Mucosa of descending colon (tissue), 3 donors: ENCODE measurements at regions not wholly inside any gene's neighbourhood (a gene's known extent, or its start where the extent isn't known, plus 50 kb on each side); places are given as distances from the start of the nearest gene placed in this dataset.
A peak's percentile ranks its signal among the peaks of the same experiment; 100 is the strongest.

Experiments used
- ATAC-seq: fragments of 200-7000 bp; cut with Tn5 transposase; one replicate; pipeline ENCODE4 v1.9.1; 2020; ENCODE audit warnings: mild to moderate bottlenecking, moderate library complexity
- DNase-seq, 3 donors: peaks; one replicate each; pipeline ENCODE4 v3.0.0-alpha.2; 2020
- H3K36me3 ChIP-seq: fragments of 200-600 bp; one replicate; pipeline ENCODE4 v1.8.0; 2021; ENCODE audit warnings: low read depth, mild to moderate bottlenecking
- H3K4me1 ChIP-seq: fragments of 200-600 bp; one replicate; pipeline ENCODE4 v1.8.0; 2021; ENCODE audit warnings: low read depth, mild to moderate bottlenecking
- H3K4me3 ChIP-seq: fragments of 200-600 bp; one replicate; pipeline ENCODE4 v1.8.0; 2021; ENCODE audit warnings: mild to moderate bottlenecking
- H3K9me3 ChIP-seq: fragments of 200-600 bp; one replicate; pipeline ENCODE4 v1.8.0; 2021; ENCODE audit warnings: mild to moderate bottlenecking
- CTCF ChIP-seq: fragments of 200-600 bp; IDR thresholded peaks from one replicate; pipeline ENCODE4 v1.8.0; 2022; ENCODE audit warnings: antibody characterized with exemption, mild to moderate bottlenecking
- intact Hi-C, 2 donors: fragments of 100-400 bp; cut with DNase I in 1 of 2; cut with micrococcal nuclease in 1 of 2; formaldehyde crosslinking; loops; one replicate each; pipeline versions ENCODE4 v1.11.0 to v1.11.1; 2022; cut with DNase I, micrococcal nuclease
- donor health status: DM: no; HTN: no; CAD: no; lungs with moderate emphysema.
- donor health status: DM: no; HTN: no; CAD: no.
- donor health status: DM: no; HTN: yes; CAD: no.

- no peak for DNase-seq
- TF ChIP-seq CTCF, result no peak
- H3K36me3 ChIP-seq, result no peaks in the 10 kb centered on the region
Measured at GRCh38 chr11:27193434-27194225, 153.0 kb downstream of the BBOX1 start.

GRCh38 chr11:27192184-27192583 is 151.6 kb downstream of the BBOX1 start:
- Histone ChIP-seq H3K4me1 (peaks cover 11% of the 10 kb centered on the region), H3K36me3 (no peaks in the 10 kb centered on the region), H3K4me3 (no peak overlapping the region), H3K9me3 (no peaks in the 10 kb centered on the region)
- intact Hi-C loops, result no loop called here
- no peak for ATAC-seq
- no peak for TF ChIP-seq CTCF
- DNase-seq, result no peak

More at GRCh38 chr11:27193434-27194225, 153.0 kb downstream of the BBOX1 start:
- no peak for ATAC-seq
- intact Hi-C loops, result no loop called here
- peaks cover 6% of the 10 kb centered on the region for H3K4me1 ChIP-seq
- no peaks in the 10 kb centered on the region for H3K9me3 ChIP-seq
- H3K4me3 ChIP-seq, result no peak overlapping the region

GRCh38 chr11:27191639-27192038 is 151.0 kb downstream of the BBOX1 start:
- intact Hi-C loops, result no loop called here
- H3K9me3 ChIP-seq, result no peaks in the 10 kb centered on the region
- no peak for ATAC-seq
- no peak overlapping the region for H3K4me3 ChIP-seq
- peaks cover 16% of the 10 kb centered on the region for H3K4me1 ChIP-seq
- no peaks in the 10 kb centered on the region for H3K36me3 ChIP-seq
- no peak for TF ChIP-seq CTCF
- no peak for DNase-seq

- no peaks in the 10 kb centered on the region for H3K36me3 ChIP-seq
- intact Hi-C loops, result loop anchor here (5.0 to 10.0 kb wide), 2 partner anchors 106 to 284 kb away; partner anchors contain the start of gene LGR4 (in 1 of the 2)
Measured at GRCh38 chr11:27188696-27189095, 148.1 kb downstream of the BBOX1 start.

GRCh38 chr11:27187848-27188621 is 147.4 kb downstream of the BBOX1 start:
- TF ChIP-seq CTCF, result no peak
- intact Hi-C loops, result loop anchor here (5.0 to 10.0 kb wide), 2 partner anchors 107 to 284 kb away; partner anchors contain the start of gene LGR4 (in 1 of the 2)
- ATAC-seq (peak; percentile 94), DNase-seq (peak in 1 of 3 donors; percentile 59)
- H3K9me3 ChIP-seq, result no peaks in the 10 kb centered on the region
- peaks cover 20% of the 10 kb centered on the region for H3K4me1 ChIP-seq
- no peaks in the 10 kb centered on the region for H3K36me3 ChIP-seq
- no peak overlapping the region for H3K4me3 ChIP-seq

More at GRCh38 chr11:27188696-27189095, 148.1 kb downstream of the BBOX1 start:
- Histone ChIP-seq H3K9me3 (no peaks in the 10 kb centered on the region), H3K4me1 (peaks cover 20% of the 10 kb centered on the region), H3K4me3 (no peak overlapping the region)
- no peak for TF ChIP-seq CTCF
- ATAC-seq (no peak), DNase-seq (no peak)
